ENCODE measurements at regions not wholly inside any gene's neighbourhood (a gene's known extent, or its start where the extent isn't known, plus 50 kb on each side); places are given as distances from the start of the nearest gene placed in this dataset.

GRCh38 chr2:6535572-6535971 lies 330.1 kb downstream of the CMPK2 start:
- H3K4me3 ChIP-seq (ENCODE audit: insufficient read depth, low read depth, low read length, poor library complexity, severe bottlenecking) = no peak overlapping the region
- no peaks in the 10 kb centered on the region for H3K36me3 ChIP-seq (ENCODE audit: control insufficient read depth, insufficient read depth, low read length)
- H3K27ac ChIP-seq (ENCODE audit: insufficient read depth, low read length, poor library complexity, severe bottlenecking) = no peak overlapping the region
- H3K9me3 ChIP-seq (ENCODE audit: control insufficient read depth, low read length) = no peaks in the 10 kb centered on the region
- no peak for DNase-seq
- H3K4me1 ChIP-seq (ENCODE audit: control insufficient read depth, insufficient read depth, low read length, poor library complexity, severe bottlenecking) = no peaks in the 10 kb centered on the region
- H3K27me3 ChIP-seq (replicated peaks; ENCODE audit: control insufficient read depth, insufficient read depth, low read length, poor library complexity, severe bottlenecking) = no peaks in the 10 kb centered on the region

- no peak overlapping the region for H3K4me3 ChIP-seq (ENCODE audit: insufficient read depth, low read depth, low read length, poor library complexity, severe bottlenecking)
- H3K36me3 ChIP-seq (ENCODE audit: control insufficient read depth, insufficient read depth, low read length) = no peaks in the 10 kb centered on the region
- no peak overlapping the region for H3K27ac ChIP-seq (ENCODE audit: insufficient read depth, low read length, poor library complexity, severe bottlenecking)
- DNase-seq = no peak
- H3K9me3 ChIP-seq (ENCODE audit: control insufficient read depth, low read length) = no peaks in the 10 kb centered on the region
- no peaks in the 10 kb centered on the region for H3K4me1 ChIP-seq (ENCODE audit: control insufficient read depth, insufficient read depth, low read length, poor library complexity, severe bottlenecking)
- no peaks in the 10 kb centered on the region for H3K27me3 ChIP-seq (replicated peaks; ENCODE audit: control insufficient read depth, insufficient read depth, low read length, poor library complexity, severe bottlenecking)
Observed at GRCh38 chr2:6538607-6539006, 327.1 kb downstream of the CMPK2 start.

DNA sequence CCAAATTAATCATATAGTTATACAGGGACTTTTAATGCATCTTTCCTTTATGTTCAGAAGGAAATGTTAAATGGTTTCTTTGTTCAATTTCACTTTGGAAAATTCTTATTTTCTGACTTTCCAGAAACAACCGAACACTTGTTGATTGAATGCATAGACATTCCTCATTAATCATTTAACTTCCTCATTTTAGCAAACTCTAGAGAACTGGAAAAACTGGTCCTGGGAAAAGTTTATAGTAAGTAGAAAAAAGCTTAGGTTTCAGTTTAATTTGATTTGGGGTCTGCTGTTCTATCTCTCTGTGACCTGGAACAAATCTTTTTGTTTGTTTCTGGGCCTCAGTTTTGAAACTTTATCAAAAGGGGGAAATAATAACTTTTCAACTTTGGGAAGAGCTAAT lies 320.4 kb downstream of the CMPK2 start:
- H3K27me3 ChIP-seq (replicated peaks; ENCODE audit: control insufficient read depth, insufficient read depth, low read length, poor library complexity, severe bottlenecking) = no peaks in the 10 kb centered on the region
- DNase-seq = no peak
- H3K36me3 ChIP-seq (ENCODE audit: control insufficient read depth, insufficient read depth, low read length) = no peaks in the 10 kb centered on the region
- no peaks in the 10 kb centered on the region for H3K4me1 ChIP-seq (ENCODE audit: control insufficient read depth, insufficient read depth, low read length, poor library complexity, severe bottlenecking)
- H3K27ac ChIP-seq (ENCODE audit: insufficient read depth, low read length, poor library complexity, severe bottlenecking) = no peak overlapping the region
- H3K9me3 ChIP-seq (ENCODE audit: control insufficient read depth, low read length) = no peaks in the 10 kb centered on the region
- no peak overlapping the region for H3K4me3 ChIP-seq (ENCODE audit: insufficient read depth, low read depth, low read length, poor library complexity, severe bottlenecking)

DNA sequence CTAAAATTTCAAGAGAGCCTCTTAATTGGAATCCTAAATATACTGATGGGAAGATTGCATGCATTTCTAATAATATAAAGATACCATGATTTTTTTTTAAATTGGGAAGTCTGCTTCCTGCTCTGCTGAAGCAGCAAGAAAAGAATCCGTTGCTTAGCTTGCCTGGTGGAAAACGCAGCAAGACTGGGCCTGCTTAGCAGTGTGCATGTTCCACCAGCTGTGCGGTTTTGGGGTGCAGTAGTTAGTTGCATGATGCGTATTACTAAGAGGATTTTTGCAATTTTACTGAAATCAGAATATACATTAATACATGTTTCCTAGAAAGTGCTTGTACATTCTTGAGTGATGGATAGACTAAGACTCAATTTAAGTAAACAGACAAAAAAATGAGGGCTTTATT lies 319.9 kb downstream of the CMPK2 start:
- Histone ChIP-seq H3K27me3 (replicated peaks; ENCODE audit: control insufficient read depth, insufficient read depth, low read length, poor library complexity, severe bottlenecking) (no peaks in the 10 kb centered on the region), H3K4me3 (ENCODE audit: insufficient read depth, low read depth, low read length, poor library complexity, severe bottlenecking) (no peak overlapping the region), H3K4me1 (ENCODE audit: control insufficient read depth, insufficient read depth, low read length, poor library complexity, severe bottlenecking) (no peaks in the 10 kb centered on the region), H3K9me3 (ENCODE audit: control insufficient read depth, low read length) (no peaks in the 10 kb centered on the region), H3K27ac (ENCODE audit: insufficient read depth, low read length, poor library complexity, severe bottlenecking) (no peak overlapping the region), H3K36me3 (ENCODE audit: control insufficient read depth, insufficient read depth, low read length) (no peaks in the 10 kb centered on the region)
- DNase-seq = no peak

DNA sequence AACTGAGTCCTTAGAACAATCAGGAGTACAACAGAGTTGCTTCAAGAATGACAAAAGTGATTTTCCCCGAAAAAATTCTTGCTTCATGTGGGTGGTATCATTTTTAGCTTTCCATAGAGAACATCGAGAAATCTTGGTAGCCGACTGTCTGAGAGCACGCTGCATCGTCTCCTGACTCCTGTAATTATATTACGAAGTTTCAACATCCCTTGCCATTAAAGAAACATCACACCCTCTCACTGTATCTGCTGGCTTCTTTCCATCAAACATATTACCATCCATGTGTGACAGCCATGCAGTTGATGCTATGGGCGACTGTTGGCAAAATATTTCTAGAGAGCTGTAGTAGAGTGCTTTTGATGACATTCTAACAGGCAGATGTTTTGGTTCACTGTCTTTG lies 311.2 kb downstream of the CMPK2 start:
- H3K27me3 ChIP-seq (replicated peaks; ENCODE audit: control insufficient read depth, insufficient read depth, low read length, poor library complexity, severe bottlenecking) = no peaks in the 10 kb centered on the region
- no peaks in the 10 kb centered on the region for H3K4me1 ChIP-seq (ENCODE audit: control insufficient read depth, insufficient read depth, low read length, poor library complexity, severe bottlenecking)
- H3K9me3 ChIP-seq (ENCODE audit: control insufficient read depth, low read length) = no peaks in the 10 kb centered on the region
- H3K27ac ChIP-seq (ENCODE audit: insufficient read depth, low read length, poor library complexity, severe bottlenecking) = no peak overlapping the region
- DNase-seq = no peak
- H3K4me3 ChIP-seq (ENCODE audit: insufficient read depth, low read depth, low read length, poor library complexity, severe bottlenecking) = no peak overlapping the region
- no peaks in the 10 kb centered on the region for H3K36me3 ChIP-seq (ENCODE audit: control insufficient read depth, insufficient read depth, low read length)

DNA sequence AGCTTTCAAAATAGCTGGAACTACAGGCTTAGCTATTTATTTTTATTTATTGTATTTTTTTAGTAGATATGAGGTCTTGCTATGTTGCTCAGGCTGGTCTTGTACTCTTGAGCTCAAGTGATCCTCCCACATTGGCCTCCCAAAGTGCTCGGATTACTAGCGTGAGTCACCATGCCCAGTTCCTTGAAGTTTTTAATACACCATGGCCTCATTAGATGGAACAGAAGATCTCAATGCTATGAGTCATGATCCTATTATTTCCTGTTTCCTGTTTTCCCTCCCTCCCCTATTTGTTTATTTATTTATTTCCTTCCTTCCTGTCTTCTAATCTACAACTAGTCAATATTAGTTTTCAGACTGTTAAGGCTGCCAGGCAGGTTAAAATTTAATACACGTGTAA lies 309.0 kb downstream of the CMPK2 start:
- no peak overlapping the region for H3K4me3 ChIP-seq (ENCODE audit: insufficient read depth, low read depth, low read length, poor library complexity, severe bottlenecking)
- H3K27me3 ChIP-seq (replicated peaks; ENCODE audit: control insufficient read depth, insufficient read depth, low read length, poor library complexity, severe bottlenecking) = no peaks in the 10 kb centered on the region
- H3K27ac ChIP-seq (ENCODE audit: insufficient read depth, low read length, poor library complexity, severe bottlenecking) = no peak overlapping the region
- no peaks in the 10 kb centered on the region for H3K9me3 ChIP-seq (ENCODE audit: control insufficient read depth, low read length)
- no peaks in the 10 kb centered on the region for H3K36me3 ChIP-seq (ENCODE audit: control insufficient read depth, insufficient read depth, low read length)
- H3K4me1 ChIP-seq (ENCODE audit: control insufficient read depth, insufficient read depth, low read length, poor library complexity, severe bottlenecking) = no peaks in the 10 kb centered on the region
- DNase-seq = no peak

GRCh38 chr2:6557737-6558136 lies 308.0 kb downstream of the CMPK2 start:
- no peaks in the 10 kb centered on the region for H3K9me3 ChIP-seq (ENCODE audit: control insufficient read depth, low read length)
- H3K4me3 ChIP-seq (ENCODE audit: insufficient read depth, low read depth, low read length, poor library complexity, severe bottlenecking) = no peak overlapping the region
- no peaks in the 10 kb centered on the region for H3K4me1 ChIP-seq (ENCODE audit: control insufficient read depth, insufficient read depth, low read length, poor library complexity, severe bottlenecking)
- no peak for DNase-seq
- H3K36me3 ChIP-seq (ENCODE audit: control insufficient read depth, insufficient read depth, low read length) = no peaks in the 10 kb centered on the region
- H3K27me3 ChIP-seq (replicated peaks; ENCODE audit: control insufficient read depth, insufficient read depth, low read length, poor library complexity, severe bottlenecking) = no peaks in the 10 kb centered on the region
- no peak overlapping the region for H3K27ac ChIP-seq (ENCODE audit: insufficient read depth, low read length, poor library complexity, severe bottlenecking)

GRCh38 chr2:6562771-6563170 lies 302.9 kb downstream of the CMPK2 start:
- no peaks in the 10 kb centered on the region for H3K9me3 ChIP-seq (ENCODE audit: control insufficient read depth, low read length)
- no peak overlapping the region for H3K4me3 ChIP-seq (ENCODE audit: insufficient read depth, low read depth, low read length, poor library complexity, severe bottlenecking)
- no peak overlapping the region for H3K27ac ChIP-seq (ENCODE audit: insufficient read depth, low read length, poor library complexity, severe bottlenecking)
- no peak for DNase-seq
- no peaks in the 10 kb centered on the region for H3K27me3 ChIP-seq (replicated peaks; ENCODE audit: control insufficient read depth, insufficient read depth, low read length, poor library complexity, severe bottlenecking)
- H3K4me1 ChIP-seq (ENCODE audit: control insufficient read depth, insufficient read depth, low read length, poor library complexity, severe bottlenecking) = no peaks in the 10 kb centered on the region
- no peaks in the 10 kb centered on the region for H3K36me3 ChIP-seq (ENCODE audit: control insufficient read depth, insufficient read depth, low read length)

DNA sequence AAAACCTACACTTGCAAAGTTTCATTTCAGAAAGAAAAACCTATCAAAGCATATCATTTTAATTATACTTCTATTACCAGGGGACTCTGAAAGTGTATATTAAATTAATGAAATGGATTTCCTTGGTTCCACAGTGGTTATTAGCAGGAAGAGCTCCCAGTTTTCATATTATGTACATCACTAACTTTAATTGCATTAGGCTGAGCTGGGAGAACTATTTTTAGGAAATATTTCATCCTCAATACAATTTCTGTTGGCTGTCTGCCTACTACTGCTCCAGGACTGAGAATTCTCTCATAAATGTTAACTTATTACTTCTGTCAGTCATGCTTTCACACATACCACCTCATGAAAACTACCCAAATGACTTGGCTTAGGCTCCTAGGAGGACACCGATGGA lies 301.4 kb downstream of the CMPK2 start:
- no peak overlapping the region for H3K27ac ChIP-seq (ENCODE audit: insufficient read depth, low read length, poor library complexity, severe bottlenecking)
- H3K36me3 ChIP-seq (ENCODE audit: control insufficient read depth, insufficient read depth, low read length) = no peaks in the 10 kb centered on the region
- no peaks in the 10 kb centered on the region for H3K4me1 ChIP-seq (ENCODE audit: control insufficient read depth, insufficient read depth, low read length, poor library complexity, severe bottlenecking)
- H3K27me3 ChIP-seq (replicated peaks; ENCODE audit: control insufficient read depth, insufficient read depth, low read length, poor library complexity, severe bottlenecking) = no peaks in the 10 kb centered on the region
- H3K9me3 ChIP-seq (ENCODE audit: control insufficient read depth, low read length) = no peaks in the 10 kb centered on the region
- no peak overlapping the region for H3K4me3 ChIP-seq (ENCODE audit: insufficient read depth, low read depth, low read length, poor library complexity, severe bottlenecking)
- DNase-seq = no peak

GRCh38 chr2:6574121-6574520 lies 291.6 kb downstream of the CMPK2 start:
- Histone ChIP-seq H3K4me1 (ENCODE audit: control insufficient read depth, insufficient read depth, low read length, poor library complexity, severe bottlenecking) (no peaks in the 10 kb centered on the region), H3K36me3 (ENCODE audit: control insufficient read depth, insufficient read depth, low read length) (no peaks in the 10 kb centered on the region), H3K4me3 (ENCODE audit: insufficient read depth, low read depth, low read length, poor library complexity, severe bottlenecking) (no peak overlapping the region), H3K27me3 (replicated peaks; ENCODE audit: control insufficient read depth, insufficient read depth, low read length, poor library complexity, severe bottlenecking) (no peaks in the 10 kb centered on the region), H3K9me3 (ENCODE audit: control insufficient read depth, low read length) (no peaks in the 10 kb centered on the region), H3K27ac (ENCODE audit: insufficient read depth, low read length, poor library complexity, severe bottlenecking) (no peak overlapping the region)
- no peak for DNase-seq

- Histone ChIP-seq H3K4me3 (ENCODE audit: insufficient read depth, low read depth, low read length, poor library complexity, severe bottlenecking) (no peak overlapping the region), H3K27me3 (replicated peaks; ENCODE audit: control insufficient read depth, insufficient read depth, low read length, poor library complexity, severe bottlenecking) (no peaks in the 10 kb centered on the region), H3K36me3 (ENCODE audit: control insufficient read depth, insufficient read depth, low read length) (no peaks in the 10 kb centered on the region), H3K4me1 (ENCODE audit: control insufficient read depth, insufficient read depth, low read length, poor library complexity, severe bottlenecking) (no peaks in the 10 kb centered on the region), H3K27ac (ENCODE audit: insufficient read depth, low read length, poor library complexity, severe bottlenecking) (no peak overlapping the region), H3K9me3 (ENCODE audit: control insufficient read depth, low read length) (no peaks in the 10 kb centered on the region)
- no peak for DNase-seq
Observed at GRCh38 chr2:6576302-6576701, 289.4 kb downstream of the CMPK2 start.

All from effector memory CD4-positive, alpha-beta T cell (primary cell).